PC-9 (cell line): ENCODE measurements at regions not wholly inside any gene's neighbourhood (a gene's known extent, or its start where the extent isn't known, plus 50 kb on each side); places are given as distances from the start of the nearest gene placed in this dataset.
"Not testable (repeated sequence)": the region's sequence is repeated elsewhere in the genome, so short reads cannot be mapped to it uniquely, and the experiment has no call there.

Experiments
- BruUV-seq: library from RNA; stranded (reverse); fragments of 400-500 nt; replicated peaks from 2 replicates; lab custom pipeline; 2021; lab: Mats Ljungman, UMichigan
- CTCF ChIA-PET: fragments of 300-600 bp; sonication (Branson Sonifier 250); formaldehyde crosslinking; loops from one replicate; lab custom pipeline; 2022; ENCODE audit warnings: antibody characterized with exemption; lab: Charles Lee
- POLR2A ChIA-PET: fragments of 300-600 bp; sonication (Branson Sonifier 250); formaldehyde crosslinking; loops from one replicate; lab custom pipeline; 2022; ENCODE audit warnings: antibody characterized with exemption; ENCODE audit not compliant: unreplicated experiment; lab: Charles Lee
- DNase-seq, 2 experiments: peaks; one replicate each; pipeline versions ENCODE4 v3.0.0 to v3.0.0-alpha.2; 2015 to 2022; ENCODE audit warnings: mixed read lengths in 1 of 2
- H2AFZ ChIP-seq: fragments of 200-600 bp; sonication (generic); 2 replicates; pipeline ENCODE4 v1.8.1; 2017; ENCODE audit warnings: antibody characterized with exemption
- H3F3A ChIP-seq: fragments of 200-600 bp; sonication (generic); 2 replicates; pipeline ENCODE4 v1.8.1; 2017; ENCODE audit warnings: antibody characterized with exemption, mild to moderate bottlenecking, low read depth; ENCODE audit not compliant: insufficient read depth
- H3K27ac ChIP-seq: fragments of 200-600 bp; sonication (generic); 2 replicates; pipeline ENCODE4 v1.6.1; 2016; ENCODE audit warnings: mixed run types
- H3K27me3 ChIP-seq: fragments of 200-600 bp; sonication (generic); 2 replicates; pipeline ENCODE4 v1.6.1; 2016; ENCODE audit warnings: low read depth, mixed run types; ENCODE audit not compliant: insufficient read depth
- H3K36me3 ChIP-seq: fragments of 200-600 bp; sonication (generic); 2 replicates; pipeline ENCODE4 v1.6.1; 2016; ENCODE audit warnings: low read depth, mixed run types
- H3K4me1 ChIP-seq: fragments of 200-600 bp; sonication (generic); replicated peaks from 2 replicates; pipeline ENCODE4 v1.6.1; 2016; ENCODE audit warnings: mixed run types; ENCODE audit not compliant: insufficient read depth
- H3K4me2 ChIP-seq: fragments of 200-600 bp; sonication (generic); 2 replicates; pipeline ENCODE4 v1.6.1; 2017; ENCODE audit warnings: mixed run types
- H3K4me3 ChIP-seq: fragments of 200-600 bp; sonication (generic); 2 replicates; pipeline ENCODE4 v1.6.1; 2016; ENCODE audit warnings: mixed run types
- H3K79me2 ChIP-seq: fragments of 200-600 bp; sonication (generic); 2 replicates; pipeline ENCODE4 v1.6.1; 2017; ENCODE audit warnings: low read depth, mixed run types
- H3K9me2 ChIP-seq: fragments of 200-600 bp; sonication (generic); 2 replicates; pipeline ENCODE4 v1.8.1; 2017; ENCODE audit warnings: mild to moderate bottlenecking; ENCODE audit not compliant: insufficient read depth
- H3K9me3 ChIP-seq: fragments of 200-600 bp; sonication (generic); 2 replicates; pipeline ENCODE4 v1.8.1; 2016; ENCODE audit warnings: low read depth; ENCODE audit not compliant: insufficient read depth
- H4K20me1 ChIP-seq: fragments of 200-600 bp; sonication (generic); 2 replicates; pipeline ENCODE4 v1.8.1; 2017; ENCODE audit not compliant: insufficient read depth
- EZH2 ChIP-seq: fragments of 200-600 bp; sonication (generic); IDR thresholded peaks from 2 replicates; pipeline ENCODE4 v1.8.0; 2017; ENCODE audit warnings: antibody characterized with exemption, low read depth
- intact Hi-C: fragments of 100-400 bp; cut with micrococcal nuclease; formaldehyde crosslinking; loops from one replicate; pipeline ENCODE4 v1.10.0; 2022; ENCODE audit not compliant: unreplicated experiment
- TF ChIP-seq, protein P1 (sequence below): fragments of 200-600 bp; sonication (generic); conservative IDR thresholded peaks from 2 replicates; pipeline ENCODE4 v1.6.1; 2017; ENCODE audit warnings: mixed run types, antibody characterized with exemption, mild to moderate bottlenecking, moderate library complexity

DNA sequence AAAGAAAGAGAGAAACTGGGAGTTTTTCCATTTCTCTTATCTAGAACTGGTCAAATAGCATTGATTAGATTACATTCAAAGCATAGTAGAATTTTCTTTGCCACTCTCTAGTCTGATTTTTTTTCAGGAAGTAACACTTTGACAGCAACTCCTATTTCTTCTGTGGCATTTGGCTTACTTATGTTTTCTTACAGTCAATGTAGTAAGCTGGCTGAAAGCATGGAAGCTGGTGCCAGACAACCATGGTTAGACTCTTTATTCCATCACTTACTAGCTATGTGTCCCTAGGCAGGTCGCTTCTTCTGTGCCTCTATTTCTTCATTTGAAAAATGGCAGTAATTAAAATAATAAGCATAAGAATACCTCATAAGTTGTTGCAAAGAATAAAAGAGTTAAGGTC lies 54.2 kb upstream of the OPRM1 start:
- H3K36me3 ChIP-seq, result no peaks in the 10 kb centered on the region
- DNase-seq, result no peak
- ChIA-PET POLR2A (no interaction called here), CTCF (no interaction called here)
- H3K79me2 ChIP-seq, result no peaks in the 10 kb centered on the region
- no peaks in the 10 kb centered on the region for H4K20me1 ChIP-seq
- H3K4me3 ChIP-seq, result no peak overlapping the region
- intact Hi-C loops, result no loop called here
- H3F3A ChIP-seq, result no peaks in the 10 kb centered on the region
- no TSS peak for BruUV-seq
- no peaks in the 10 kb centered on the region for H3K27me3 ChIP-seq
- no peak for TF ChIP-seq EZH2
- TF ChIP-seq, protein P1, sequence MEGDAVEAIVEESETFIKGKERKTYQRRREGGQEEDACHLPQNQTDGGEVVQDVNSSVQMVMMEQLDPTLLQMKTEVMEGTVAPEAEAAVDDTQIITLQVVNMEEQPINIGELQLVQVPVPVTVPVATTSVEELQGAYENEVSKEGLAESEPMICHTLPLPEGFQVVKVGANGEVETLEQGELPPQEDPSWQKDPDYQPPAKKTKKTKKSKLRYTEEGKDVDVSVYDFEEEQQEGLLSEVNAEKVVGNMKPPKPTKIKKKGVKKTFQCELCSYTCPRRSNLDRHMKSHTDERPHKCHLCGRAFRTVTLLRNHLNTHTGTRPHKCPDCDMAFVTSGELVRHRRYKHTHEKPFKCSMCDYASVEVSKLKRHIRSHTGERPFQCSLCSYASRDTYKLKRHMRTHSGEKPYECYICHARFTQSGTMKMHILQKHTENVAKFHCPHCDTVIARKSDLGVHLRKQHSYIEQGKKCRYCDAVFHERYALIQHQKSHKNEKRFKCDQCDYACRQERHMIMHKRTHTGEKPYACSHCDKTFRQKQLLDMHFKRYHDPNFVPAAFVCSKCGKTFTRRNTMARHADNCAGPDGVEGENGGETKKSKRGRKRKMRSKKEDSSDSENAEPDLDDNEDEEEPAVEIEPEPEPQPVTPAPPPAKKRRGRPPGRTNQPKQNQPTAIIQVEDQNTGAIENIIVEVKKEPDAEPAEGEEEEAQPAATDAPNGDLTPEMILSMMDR, result no peak
- no peak overlapping the region for H3K27ac ChIP-seq
- H3K4me1 ChIP-seq, result no peaks in the 10 kb centered on the region
- H3K9me3 ChIP-seq, result no peaks in the 10 kb centered on the region
- H3K4me2 ChIP-seq, result no peak overlapping the region
- H3K9me2 ChIP-seq, result no peaks in the 10 kb centered on the region
- H2AFZ ChIP-seq, result no peak overlapping the region

DNA sequence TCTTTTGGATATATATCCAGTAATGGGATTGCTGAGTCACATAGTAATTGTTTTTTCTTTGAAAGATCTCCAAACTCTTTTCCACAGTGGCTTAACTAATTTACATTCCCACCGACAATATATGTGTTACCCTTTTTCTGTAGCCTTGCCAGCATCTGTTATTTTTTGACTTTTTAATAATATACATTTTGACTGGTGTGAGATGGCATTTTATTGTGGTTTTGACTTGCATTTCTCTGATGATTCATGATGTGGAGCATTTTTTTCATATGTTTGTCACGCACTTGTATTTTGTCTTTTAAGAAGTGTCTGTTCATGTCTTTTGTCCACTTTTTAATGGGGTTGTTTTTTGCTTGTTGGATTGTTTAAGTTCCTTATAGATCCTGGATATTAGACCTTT lies 58.9 kb upstream of the OPRM1 start:
- POLR2A ChIA-PET, result no interaction called here
- no peak for DNase-seq
- H3K27ac ChIP-seq, result no peak overlapping the region

DNA sequence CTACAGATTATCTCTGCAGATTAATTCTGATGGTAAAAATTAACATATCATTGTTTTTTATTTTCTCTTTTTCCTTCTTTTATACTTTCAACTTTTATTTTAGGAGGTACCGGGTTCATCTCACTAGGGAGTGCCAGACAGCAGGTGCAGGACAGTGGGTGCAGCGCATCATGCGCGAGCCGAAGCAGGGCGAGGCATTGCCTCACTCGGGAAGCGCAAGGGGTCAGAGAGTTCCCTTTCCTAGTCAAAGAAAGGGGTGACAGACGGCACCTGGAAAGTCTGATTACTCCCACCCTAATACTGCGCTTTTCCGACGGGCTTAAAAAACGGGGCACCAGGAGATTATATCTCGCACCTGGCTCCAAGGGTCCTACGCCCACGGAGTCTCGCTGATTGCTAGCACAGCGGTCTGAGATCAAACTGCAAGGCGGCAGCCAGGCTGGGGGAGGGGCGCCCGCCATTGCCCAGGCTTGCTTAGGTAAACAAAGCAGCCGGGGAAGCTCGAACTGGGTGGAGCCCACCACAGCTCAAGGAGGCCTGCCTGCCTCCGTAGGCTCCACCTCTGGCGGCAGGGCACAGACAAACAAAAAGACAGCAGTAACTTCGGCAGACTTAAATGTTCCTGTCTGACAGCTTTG lies 60.0 kb upstream of the OPRM1 start:
- H2AFZ ChIP-seq, H3K79me2 ChIP-seq, H4K20me1 ChIP-seq, POLR2A ChIA-PET, H3K27me3 ChIP-seq, H3K9me2 ChIP-seq, H3K4me3 ChIP-seq, H3K4me1 ChIP-seq, H3K27ac ChIP-seq, H3F3A ChIP-seq, H3K36me3 ChIP-seq, BruUV-seq, DNase-seq, CTCF ChIA-PET, H3K9me3 ChIP-seq, H3K4me2 ChIP-seq: not testable (repeated sequence)
- intact Hi-C loops, result loop anchor here (10.0 kb wide), 1 partner anchor 376 kb away; the partner anchor contains the start of gene IPCEF1

More for the DNA sequence above, 58.9 kb upstream of the OPRM1 start:
- CTCF ChIA-PET, result no interaction called here
- no peaks in the 10 kb centered on the region for H3K36me3 ChIP-seq
- no peaks in the 10 kb centered on the region for H3F3A ChIP-seq
- no peaks in the 10 kb centered on the region for H3K9me3 ChIP-seq
- H3K79me2 ChIP-seq, result no peaks in the 10 kb centered on the region
- no peak overlapping the region for H2AFZ ChIP-seq
- no peak for TF ChIP-seq EZH2
- TF ChIP-seq, protein P1, result no peak
- H3K4me2 ChIP-seq, result no peak overlapping the region
- BruUV-seq, result no TSS peak
- intact Hi-C loops, result no loop called here
- H3K4me3 ChIP-seq, result no peak overlapping the region
- no peaks in the 10 kb centered on the region for H4K20me1 ChIP-seq
- no peaks in the 10 kb centered on the region for H3K4me1 ChIP-seq
- H3K9me2 ChIP-seq, result no peaks in the 10 kb centered on the region
- H3K27me3 ChIP-seq, result no peaks in the 10 kb centered on the region
